ENCODE measurements at regions not wholly inside any gene's neighbourhood (a gene's known extent, or its start where the extent isn't known, plus 50 kb on each side); places are given as distances from the start of the nearest gene placed in this dataset.

DNA sequence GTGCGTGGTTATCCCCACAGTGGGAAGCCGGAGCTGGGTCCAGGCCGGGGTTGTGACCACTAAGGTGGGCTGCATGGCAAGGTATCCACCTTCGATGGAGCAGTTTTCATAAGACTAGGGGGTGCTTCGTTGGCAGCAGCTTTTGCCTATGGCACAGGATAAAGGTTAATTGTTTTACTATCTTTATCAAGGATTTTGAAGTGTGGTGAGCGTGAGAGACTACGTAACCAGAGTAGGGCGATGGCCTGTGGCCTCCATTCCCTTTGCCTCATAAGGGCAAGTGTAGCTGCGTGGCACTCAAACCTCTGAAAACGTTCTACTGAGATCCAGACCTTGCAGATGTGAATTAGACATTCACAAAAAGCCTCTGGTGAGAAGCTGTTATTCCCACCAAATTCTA is 206.6 kb downstream of the ACKR3 start:
- TF ChIP-seq CTCF (IDR thresholded peaks at IDR 0.05; ENCODE audit: low read length) (no peak), EZH2 (optimal IDR thresholded peaks at IDR 0.05; ENCODE audit: low read depth, low read length) (no peak)
